ENCODE measurements at regions not wholly inside any gene's neighbourhood (a gene's known extent, or its start where the extent isn't known, plus 50 kb on each side); places are given as distances from the start of the nearest gene placed in this dataset.

DNA sequence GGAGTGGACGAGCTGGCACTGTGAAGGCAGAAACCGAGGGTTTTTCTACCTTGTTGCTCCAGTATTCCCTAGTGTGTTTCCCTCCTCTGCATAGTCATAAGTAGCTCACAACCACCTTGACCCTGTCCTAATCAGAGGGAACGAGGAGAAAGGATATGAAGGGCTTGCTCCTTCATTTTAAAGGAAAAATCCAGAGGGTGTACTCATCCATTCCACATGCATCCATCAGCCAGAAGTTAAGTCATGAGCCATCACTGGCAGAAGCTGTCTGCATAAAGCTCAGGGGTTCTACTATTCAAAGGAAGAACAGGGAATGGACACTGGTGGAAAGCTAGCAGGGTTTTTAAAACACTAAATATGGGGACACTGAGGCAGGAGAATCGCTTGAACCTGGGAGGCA lies 84.3 kb upstream of the FOXN3 start:
- ATAC-seq (no peak), DNase-seq (no peak)
- intact Hi-C loops (cut with DNase I): no loop called here
- H3K4me3 ChIP-seq: no peak overlapping the region
- H3K36me3 ChIP-seq: peaks cover 0 to 9% (median 0%) of the 10 kb centered on the region in 9 donors
- H3K4me1 ChIP-seq: peaks cover 0 to 28% (median 9%) of the 10 kb centered on the region in 12 donors
- no peaks in the 10 kb centered on the region for H3K27me3 ChIP-seq
- WGBS, 4 donors: 84 to 97% (median 93%) methylated on average over 4 of the region's 4 CpGs
- no peak overlapping the region for H3K27ac ChIP-seq
- H3K9me3 ChIP-seq: no peaks in the 10 kb centered on the region
- TF ChIP-seq, protein P1, sequence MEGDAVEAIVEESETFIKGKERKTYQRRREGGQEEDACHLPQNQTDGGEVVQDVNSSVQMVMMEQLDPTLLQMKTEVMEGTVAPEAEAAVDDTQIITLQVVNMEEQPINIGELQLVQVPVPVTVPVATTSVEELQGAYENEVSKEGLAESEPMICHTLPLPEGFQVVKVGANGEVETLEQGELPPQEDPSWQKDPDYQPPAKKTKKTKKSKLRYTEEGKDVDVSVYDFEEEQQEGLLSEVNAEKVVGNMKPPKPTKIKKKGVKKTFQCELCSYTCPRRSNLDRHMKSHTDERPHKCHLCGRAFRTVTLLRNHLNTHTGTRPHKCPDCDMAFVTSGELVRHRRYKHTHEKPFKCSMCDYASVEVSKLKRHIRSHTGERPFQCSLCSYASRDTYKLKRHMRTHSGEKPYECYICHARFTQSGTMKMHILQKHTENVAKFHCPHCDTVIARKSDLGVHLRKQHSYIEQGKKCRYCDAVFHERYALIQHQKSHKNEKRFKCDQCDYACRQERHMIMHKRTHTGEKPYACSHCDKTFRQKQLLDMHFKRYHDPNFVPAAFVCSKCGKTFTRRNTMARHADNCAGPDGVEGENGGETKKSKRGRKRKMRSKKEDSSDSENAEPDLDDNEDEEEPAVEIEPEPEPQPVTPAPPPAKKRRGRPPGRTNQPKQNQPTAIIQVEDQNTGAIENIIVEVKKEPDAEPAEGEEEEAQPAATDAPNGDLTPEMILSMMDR (IDR thresholded peaks at IDR 0.05): no peak
- TF ChIP-seq POLR2A (IDR thresholded peaks at IDR 0.05): no peak

DNA sequence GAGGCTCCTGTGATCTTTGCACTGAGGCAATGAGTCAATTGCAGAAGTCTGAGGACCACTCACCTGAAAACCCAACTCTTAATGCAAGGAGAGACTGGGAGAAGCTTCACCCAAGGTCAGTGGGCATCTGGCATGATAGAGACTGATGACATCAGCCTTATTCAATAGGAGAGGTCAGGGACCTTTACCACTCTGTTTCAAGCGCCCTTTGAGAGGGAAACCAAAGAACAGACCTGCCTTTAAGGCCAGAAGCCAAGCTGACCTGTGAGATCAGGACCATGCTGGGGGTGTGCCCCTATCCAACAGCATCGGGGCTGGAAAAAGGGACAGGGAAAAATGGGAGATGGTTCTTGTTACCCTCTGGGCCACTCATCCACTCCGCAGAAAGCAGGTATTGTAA lies 83.3 kb upstream of the FOXN3 start:
- no peak overlapping the region for H3K27ac ChIP-seq
- H3K27me3 ChIP-seq: no peaks in the 10 kb centered on the region
- intact Hi-C loops (cut with DNase I): no loop called here
- H3K36me3 ChIP-seq: peaks cover 0 to 9% (median 0%) of the 10 kb centered on the region in 9 donors
- WGBS, 4 donors: 95 to 100% (median 97%) methylated on average over 3 of the region's 3 CpGs
- DNase-seq (no peak), ATAC-seq (no peak)
- no peak overlapping the region for H3K4me3 ChIP-seq
- TF ChIP-seq, protein P1 (IDR thresholded peaks at IDR 0.05): no peak
- no peak for TF ChIP-seq POLR2A (IDR thresholded peaks at IDR 0.05)
- H3K9me3 ChIP-seq: no peaks in the 10 kb centered on the region
- peaks cover 0 to 28% (median 9%) of the 10 kb centered on the region in 12 donors for H3K4me1 ChIP-seq

DNA sequence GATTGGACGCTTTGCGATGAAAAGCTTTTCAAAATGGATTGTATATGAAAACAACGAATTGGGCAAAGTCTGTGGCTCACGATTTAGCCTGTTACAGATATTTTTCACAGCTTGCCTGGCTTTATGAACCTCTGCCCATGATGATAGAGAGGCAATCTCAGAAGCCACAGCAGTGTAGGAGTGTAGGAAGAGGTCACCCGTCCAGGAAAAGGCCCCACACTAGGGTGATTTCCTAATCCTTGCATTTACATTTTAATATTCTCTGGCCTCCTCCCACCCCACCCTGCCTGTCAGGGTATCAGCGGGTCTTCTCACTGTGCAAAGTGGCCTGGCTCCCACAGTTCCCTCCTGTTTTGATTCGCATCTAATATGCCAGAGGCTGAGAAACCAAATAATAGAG lies 81.8 kb upstream of the FOXN3 start:
- 81 to 91% (median 83%) methylated on average over 7 of the region's 7 CpGs for WGBS, 4 donors

DNA sequence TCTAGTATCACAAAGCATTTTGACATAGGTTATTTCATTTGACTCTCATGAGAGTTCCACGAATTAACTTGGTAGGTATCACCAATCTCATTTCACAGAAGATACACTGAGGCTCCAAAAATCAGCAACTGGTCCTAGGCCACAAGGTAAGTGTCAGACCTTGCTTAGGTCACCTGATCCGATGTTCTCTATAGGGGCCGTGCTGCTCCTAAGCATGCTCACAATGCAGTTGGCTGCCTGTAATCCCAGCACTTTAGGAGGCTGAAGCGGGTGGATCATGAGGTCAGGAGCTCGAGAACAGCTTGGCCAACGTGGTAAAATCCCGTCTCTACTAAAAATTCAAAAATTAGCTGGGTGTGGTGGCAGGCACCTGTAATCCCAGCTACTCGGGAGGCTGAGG lies 78.7 kb upstream of the FOXN3 start:
- H3K36me3 ChIP-seq: peaks cover 0 to 8% (median 0%) of the 10 kb centered on the region in 9 donors
- ATAC-seq (no peak), DNase-seq (no peak)
- no peaks in the 10 kb centered on the region for H3K9me3 ChIP-seq
- H3K4me1 ChIP-seq: peaks cover 0 to 23% (median 12%) of the 10 kb centered on the region in 12 donors
- H3K27me3 ChIP-seq: no peaks in the 10 kb centered on the region
- no peak for TF ChIP-seq POLR2A (IDR thresholded peaks at IDR 0.05)
- TF ChIP-seq, protein P1 (IDR thresholded peaks at IDR 0.05): no peak
- no peak overlapping the region for H3K4me3 ChIP-seq
- no peak overlapping the region for H3K27ac ChIP-seq
- intact Hi-C loops (cut with DNase I): loop anchor here in 1 of 10 donors (10.0 kb wide), 1 partner anchor 281 kb away; no protein-coding TSS in a partner anchor
- 89 to 96% (median 93%) methylated on average over 8 of the region's 8 CpGs for WGBS, 4 donors

More for the DNA sequence above, 81.8 kb upstream of the FOXN3 start:
- DNase-seq (no peak), ATAC-seq (no peak)
- Histone ChIP-seq H3K36me3 (peaks cover 0 to 9% (median 0%) of the 10 kb centered on the region in 9 donors), H3K9me3 (no peaks in the 10 kb centered on the region), H3K4me3 (no peak overlapping the region), H3K4me1 (peaks cover 0 to 24% (median 9%) of the 10 kb centered on the region in 12 donors), H3K27ac (no peak overlapping the region), H3K27me3 (no peaks in the 10 kb centered on the region)
- no peak for TF ChIP-seq POLR2A (IDR thresholded peaks at IDR 0.05)
- TF ChIP-seq, protein P1 (IDR thresholded peaks at IDR 0.05): no peak
- intact Hi-C loops (cut with DNase I): loop anchor here in 1 of 10 donors (10.0 kb wide), 1 partner anchor 284 kb away; no protein-coding TSS in a partner anchor

Data from heart left ventricle (tissue), 16 donors.